Osteoblast (primary cell): ENCODE measurements at regions not wholly inside any gene's neighbourhood (a gene's known extent, or its start where the extent isn't known, plus 50 kb on each side); places are given as distances from the start of the nearest gene placed in this dataset.

Experiments used
- DNase-seq: peaks from one replicate; pipeline ENCODE4 v3.0.0; 2011; ENCODE audit warnings: low spot score, mixed read lengths; ENCODE audit not compliant: insufficient read length; ENCODE audit errors: missing footprints
- H2AFZ ChIP-seq: 2 replicates; pipeline ENCODE4 v1.6.0; 2011; ENCODE audit warnings: mild to moderate bottlenecking, low read length
- H3K27ac ChIP-seq: 2 replicates; pipeline ENCODE4 v1.5.1; 2011; ENCODE audit warnings: mild to moderate bottlenecking, low read depth, low read length, moderate library complexity
- H3K27me3 ChIP-seq: 2 replicates; pipeline ENCODE4 v1.6.0; 2012; ENCODE audit warnings: mild to moderate bottlenecking, control low read depth, inconsistent platforms, low read length, moderate library complexity; ENCODE audit not compliant: insufficient read depth
- H3K36me3 ChIP-seq: 2 replicates; pipeline ENCODE4 v1.5.1; 2011; ENCODE audit warnings: mild to moderate bottlenecking, low read length, control low read depth, moderate library complexity; ENCODE audit not compliant: insufficient read depth
- H3K4me1 ChIP-seq: 2 replicates; pipeline ENCODE4 v1.5.1; 2011; ENCODE audit warnings: mild to moderate bottlenecking, low read length, control low read depth, moderate library complexity; ENCODE audit not compliant: insufficient read depth
- H3K4me2 ChIP-seq: 2 replicates; pipeline ENCODE4 v1.6.0; 2011; ENCODE audit warnings: mild to moderate bottlenecking, low read length; ENCODE audit not compliant: insufficient read depth
- H3K4me3 ChIP-seq: fragments of 200-600 bp; sonication (generic); 3 replicates; pipeline ENCODE4 v1.5.1; 2012; ENCODE audit warnings: mild to moderate bottlenecking, low read length, inconsistent platforms; ENCODE audit not compliant: insufficient read depth
- H3K79me2 ChIP-seq: 2 replicates; pipeline ENCODE4 v1.6.0; 2012; ENCODE audit warnings: mild to moderate bottlenecking, low read length, control low read depth, inconsistent platforms; ENCODE audit not compliant: insufficient read depth
- H3K9me3 ChIP-seq: 2 replicates; pipeline ENCODE4 v1.5.1; 2011; ENCODE audit warnings: low read depth, low read length, control low read depth
- H4K20me1 ChIP-seq: 2 replicates; pipeline ENCODE4 v1.6.0; 2012; ENCODE audit warnings: mild to moderate bottlenecking, low read length, control low read depth; ENCODE audit not compliant: insufficient read depth
- CTCF ChIP-seq: IDR thresholded peaks from 2 replicates; pipeline ENCODE4 v1.5.1; 2011; ENCODE audit warnings: mild to moderate bottlenecking, low read depth, low read length, moderate library complexity; ENCODE audit errors: extremely low read depth

GRCh38 chr20:57953638-57954037 is 243.8 kb upstream of the PMEPA1 start:
- Histone ChIP-seq H2AFZ (no peak overlapping the region), H4K20me1 (no peaks in the 10 kb centered on the region), H3K36me3 (no peaks in the 10 kb centered on the region), H3K27ac (peak overlapping the region; percentile 7), H3K79me2 (no peaks in the 10 kb centered on the region), H3K4me1 (peaks cover 18% of the 10 kb centered on the region), H3K4me3 (no peak overlapping the region), H3K4me2 (no peak overlapping the region), H3K27me3 (no peaks in the 10 kb centered on the region), H3K9me3 (no peaks in the 10 kb centered on the region)
- peak; percentile 85 for DNase-seq
- TF ChIP-seq CTCF: no peak

- no peak overlapping the region for H3K27ac ChIP-seq
- no peak overlapping the region for H2AFZ ChIP-seq
- no peaks in the 10 kb centered on the region for H3K9me3 ChIP-seq
- no peaks in the 10 kb centered on the region for H4K20me1 ChIP-seq
- no peak overlapping the region for H3K4me3 ChIP-seq
- no peaks in the 10 kb centered on the region for H3K79me2 ChIP-seq
- H3K4me2 ChIP-seq: no peak overlapping the region
- no peaks in the 10 kb centered on the region for H3K36me3 ChIP-seq
- H3K4me1 ChIP-seq: peaks cover 29% of the 10 kb centered on the region
- no peak for TF ChIP-seq CTCF
- no peaks in the 10 kb centered on the region for H3K27me3 ChIP-seq
- no peak for DNase-seq
These were observed 242.3 kb upstream of the PMEPA1 start for GRCh38 chr20:57952136-57952535.

GRCh38 chr20:57951549-57951948 is 241.7 kb upstream of the PMEPA1 start:
- Histone ChIP-seq H4K20me1 (no peaks in the 10 kb centered on the region), H3K36me3 (no peaks in the 10 kb centered on the region), H3K4me1 (peaks cover 31% of the 10 kb centered on the region), H2AFZ (no peak overlapping the region), H3K4me2 (no peak overlapping the region), H3K27me3 (no peaks in the 10 kb centered on the region), H3K4me3 (no peak overlapping the region), H3K9me3 (no peaks in the 10 kb centered on the region), H3K27ac (no peak overlapping the region), H3K79me2 (no peaks in the 10 kb centered on the region)
- no peak for DNase-seq
- TF ChIP-seq CTCF: no peak

- Histone ChIP-seq H2AFZ (no peak overlapping the region), H3K4me3 (no peak overlapping the region), H3K79me2 (no peaks in the 10 kb centered on the region), H3K4me1 (peaks cover 31% of the 10 kb centered on the region), H4K20me1 (no peaks in the 10 kb centered on the region), H3K9me3 (no peaks in the 10 kb centered on the region), H3K27me3 (no peaks in the 10 kb centered on the region), H3K36me3 (no peaks in the 10 kb centered on the region), H3K4me2 (no peak overlapping the region), H3K27ac (no peak overlapping the region)
- no peak for DNase-seq
- no peak for TF ChIP-seq CTCF
These were observed 241.1 kb upstream of the PMEPA1 start for GRCh38 chr20:57950764-57951485.
